Thyroid gland (tissue), 4 donors: ENCODE measurements at regions not wholly inside any gene's neighbourhood (a gene's known extent, or its start where the extent isn't known, plus 50 kb on each side); places are given as distances from the start of the nearest gene placed in this dataset.

ENCODE experiments used
- POLR2A ChIP-seq, 2 donors: fragments of 450-650 bp; IDR thresholded peaks; one replicate each; pipeline ENCODE4 v1.6.1; 2017; ENCODE audit warnings: antibody characterized with exemption in 2 of 2, mild to moderate bottlenecking in 2 of 2, moderate library complexity in 1 of 2
- TF ChIP-seq, protein P1 (sequence below), 6 experiments: fragments of 200-600 bp in 3 of 6; fragments of 450-650 bp in 3 of 6; sonication (generic) in 3 of 6; IDR thresholded peaks; one replicate each; pipeline ENCODE4 v1.5.1; 2016 to 2019; ENCODE audit warnings: antibody characterized with exemption in 6 of 6, mild to moderate bottlenecking in 2 of 6, inconsistent platforms in 1 of 6, moderate library complexity in 1 of 6

GRCh38 chr1:38101037-38101785 is 54.6 kb upstream of the POU3F1 start:
- TF ChIP-seq, protein P1, sequence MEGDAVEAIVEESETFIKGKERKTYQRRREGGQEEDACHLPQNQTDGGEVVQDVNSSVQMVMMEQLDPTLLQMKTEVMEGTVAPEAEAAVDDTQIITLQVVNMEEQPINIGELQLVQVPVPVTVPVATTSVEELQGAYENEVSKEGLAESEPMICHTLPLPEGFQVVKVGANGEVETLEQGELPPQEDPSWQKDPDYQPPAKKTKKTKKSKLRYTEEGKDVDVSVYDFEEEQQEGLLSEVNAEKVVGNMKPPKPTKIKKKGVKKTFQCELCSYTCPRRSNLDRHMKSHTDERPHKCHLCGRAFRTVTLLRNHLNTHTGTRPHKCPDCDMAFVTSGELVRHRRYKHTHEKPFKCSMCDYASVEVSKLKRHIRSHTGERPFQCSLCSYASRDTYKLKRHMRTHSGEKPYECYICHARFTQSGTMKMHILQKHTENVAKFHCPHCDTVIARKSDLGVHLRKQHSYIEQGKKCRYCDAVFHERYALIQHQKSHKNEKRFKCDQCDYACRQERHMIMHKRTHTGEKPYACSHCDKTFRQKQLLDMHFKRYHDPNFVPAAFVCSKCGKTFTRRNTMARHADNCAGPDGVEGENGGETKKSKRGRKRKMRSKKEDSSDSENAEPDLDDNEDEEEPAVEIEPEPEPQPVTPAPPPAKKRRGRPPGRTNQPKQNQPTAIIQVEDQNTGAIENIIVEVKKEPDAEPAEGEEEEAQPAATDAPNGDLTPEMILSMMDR (IDR thresholded peaks at IDR 0.05), result no peak
- TF ChIP-seq POLR2A (IDR thresholded peaks at IDR 0.05), result no peak
